Neutrophil (primary cell): ENCODE measurements at regions not wholly inside any gene's neighbourhood (a gene's known extent, or its start where the extent isn't known, plus 50 kb on each side); places are given as distances from the start of the nearest gene placed in this dataset.
"Not testable (repeated sequence)": the region's sequence is repeated elsewhere in the genome, so short reads cannot be mapped to it uniquely, and the experiment has no call there.

Source experiments
- H3K27ac ChIP-seq: fragments of 200-600 bp; sonication (generic); 2 replicates; pipeline ENCODE4 v1.5.1; 2016; ENCODE audit warnings: mild to moderate bottlenecking, moderate library complexity
- H3K27me3 ChIP-seq: fragments of 200-600 bp; sonication (generic); 2 replicates; pipeline ENCODE4 v1.6.0; 2016; ENCODE audit warnings: mild to moderate bottlenecking
- H3K36me3 ChIP-seq: fragments of 200-600 bp; sonication (generic); 2 replicates; pipeline ENCODE4 v1.5.1; 2017
- H3K4me1 ChIP-seq, 2 experiments: fragments of 200-600 bp in 1 of 2; sonication (generic) in 1 of 2; 1 replicate in 1 of 2; 2 replicates in 1 of 2; pipeline versions ENCODE4 v1.5.1 to v1.6.1; 2013 to 2016; ENCODE audit warnings: low read depth in 1 of 2, low read length in 1 of 2, mild to moderate bottlenecking in 1 of 2, moderate library complexity in 1 of 2; ENCODE audit not compliant: control insufficient read depth in 1 of 2, insufficient read depth in 1 of 2
- H3K4me3 ChIP-seq, 2 experiments: fragments of 200-600 bp in 1 of 2; sonication (generic) in 1 of 2; 1 replicate in 1 of 2; 2 replicates in 1 of 2; pipeline ENCODE4 v1.5.1; 2013 to 2016; ENCODE audit warnings: low read depth in 1 of 2, low read length in 1 of 2, mild to moderate bottlenecking in 1 of 2, moderate library complexity in 1 of 2
- H3K9me3 ChIP-seq: fragments of 200-600 bp; sonication (generic); 2 replicates; pipeline ENCODE4 v1.5.1; 2016
- CTCF ChIP-seq: fragments of 200-600 bp; sonication (generic); IDR thresholded peaks from 2 replicates; pipeline ENCODE4 v1.5.1; 2016; ENCODE audit warnings: antibody characterized with exemption

GRCh38 chr6:165837948-165838745, 175.1 kb upstream of the PDE10A start:
- TF ChIP-seq CTCF = no peak
- Histone ChIP-seq H3K4me3 (no peak overlapping the region), H3K27ac (no peak overlapping the region), H3K4me1 (no peaks in the 10 kb centered on the region), H3K27me3 (peaks cover 30% of the 10 kb centered on the region), H3K9me3 (no peaks in the 10 kb centered on the region), H3K36me3 (no peaks in the 10 kb centered on the region)

- H3K4me3 ChIP-seq, H3K9me3 ChIP-seq: not testable (repeated sequence)
- H3K27me3 ChIP-seq = peaks cover 34% of the 10 kb centered on the region
Measured at GRCh38 chr6:165836648-165837047, 173.6 kb upstream of the PDE10A start.

GRCh38 chr6:165835410-165835851, 172.4 kb upstream of the PDE10A start:
- H3K36me3 ChIP-seq = no peaks in the 10 kb centered on the region
- H3K9me3 ChIP-seq = no peaks in the 10 kb centered on the region
- no peaks in the 10 kb centered on the region for H3K4me1 ChIP-seq
- peaks cover 35% of the 10 kb centered on the region for H3K27me3 ChIP-seq
- TF ChIP-seq CTCF = no peak
- H3K4me3 ChIP-seq = no peak overlapping the region
- no peak overlapping the region for H3K27ac ChIP-seq

More at GRCh38 chr6:165836648-165837047, 173.6 kb upstream of the PDE10A start:
- not testable (repeated sequence) for H3K27ac ChIP-seq, H3K36me3 ChIP-seq, H3K4me1 ChIP-seq

- Histone ChIP-seq H3K9me3 (no peaks in the 10 kb centered on the region), H3K4me1 (no peaks in the 10 kb centered on the region), H3K27ac (no peak overlapping the region), H3K4me3 (no peak overlapping the region), H3K27me3 (peaks cover 39% of the 10 kb centered on the region), H3K36me3 (no peaks in the 10 kb centered on the region)
- no peak for TF ChIP-seq CTCF
Measured at GRCh38 chr6:165834613-165835259, 171.7 kb upstream of the PDE10A start.

GRCh38 chr6:165833355-165833754, 170.3 kb upstream of the PDE10A start:
- Histone ChIP-seq H3K4me3 (no peak overlapping the region), H3K9me3 (no peaks in the 10 kb centered on the region)

More at GRCh38 chr6:165833355-165833754, 170.3 kb upstream of the PDE10A start:
- Histone ChIP-seq H3K27ac (no peak overlapping the region), H3K36me3 (no peaks in the 10 kb centered on the region), H3K4me1 (no peaks in the 10 kb centered on the region), H3K27me3 (peaks cover 39% of the 10 kb centered on the region)
- no peak for TF ChIP-seq CTCF
